ENCODE measurements at regions not wholly inside any gene's neighbourhood (a gene's known extent, or its start where the extent isn't known, plus 50 kb on each side); places are given as distances from the start of the nearest gene placed in this dataset.
"Not testable (repeated sequence)": the region's sequence is repeated elsewhere in the genome, so short reads cannot be mapped to it uniquely, and the experiment has no call there.

- no peak for DNase-seq
Measured at GRCh38 chr10:80697926-80698325, 160.2 kb downstream of the SH2D4B start.

GRCh38 chr10:80699602-80700039 lies 161.9 kb downstream of the SH2D4B start:
- peak; percentile 65 for DNase-seq

DNA sequence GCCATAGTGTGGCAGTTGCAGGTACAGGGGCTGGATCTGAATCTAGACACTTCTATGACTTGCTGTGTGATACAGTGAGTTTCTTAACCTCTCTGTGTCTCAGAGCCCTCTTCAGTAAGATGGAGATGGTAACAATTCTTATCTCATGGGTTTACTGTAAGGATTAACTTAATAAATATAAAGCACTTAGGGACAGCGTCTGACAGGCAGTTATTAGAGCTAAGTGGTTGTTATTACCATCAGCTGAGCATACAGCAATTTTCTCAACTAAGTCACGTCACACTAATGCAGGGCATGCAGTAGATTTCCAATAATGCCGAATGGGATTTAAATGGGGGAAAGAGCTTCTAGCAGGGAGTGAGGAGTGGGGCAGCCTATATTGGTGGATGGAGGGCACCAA lies 162.6 kb downstream of the SH2D4B start:
- DNase-seq, result peak; percentile 16

- DNase-seq, result no peak
Measured at GRCh38 chr10:80700760-80701444, 163.2 kb downstream of the SH2D4B start.

DNA sequence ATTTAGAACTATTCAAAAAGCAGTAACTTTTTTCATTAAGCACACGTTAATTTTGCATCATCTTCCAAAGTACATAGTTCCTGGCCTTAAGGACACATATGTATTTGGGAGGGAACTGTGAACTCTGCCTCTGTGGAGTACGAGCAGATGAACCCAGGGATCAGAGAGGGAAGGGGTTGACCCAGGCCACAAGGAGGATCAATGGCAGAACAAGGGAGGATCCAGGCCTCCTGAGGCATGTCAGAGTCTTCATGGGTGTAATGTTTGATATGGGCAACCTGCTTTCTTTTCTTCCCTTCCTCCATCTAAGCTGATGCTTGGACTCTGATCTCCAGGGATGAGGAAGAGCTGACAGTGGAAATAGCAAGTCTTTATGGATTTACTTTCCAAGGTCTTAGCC lies 164.0 kb downstream of the SH2D4B start:
- DNase-seq, result no peak

- DNase-seq, result no peak
Measured at GRCh38 chr10:80702143-80702542, 164.4 kb downstream of the SH2D4B start.

GRCh38 chr10:80705899-80706298 lies 168.2 kb downstream of the SH2D4B start:
- no peak for DNase-seq

- DNase-seq, result no peak
Measured at GRCh38 chr10:80708185-80708584, 170.5 kb downstream of the SH2D4B start.

DNA sequence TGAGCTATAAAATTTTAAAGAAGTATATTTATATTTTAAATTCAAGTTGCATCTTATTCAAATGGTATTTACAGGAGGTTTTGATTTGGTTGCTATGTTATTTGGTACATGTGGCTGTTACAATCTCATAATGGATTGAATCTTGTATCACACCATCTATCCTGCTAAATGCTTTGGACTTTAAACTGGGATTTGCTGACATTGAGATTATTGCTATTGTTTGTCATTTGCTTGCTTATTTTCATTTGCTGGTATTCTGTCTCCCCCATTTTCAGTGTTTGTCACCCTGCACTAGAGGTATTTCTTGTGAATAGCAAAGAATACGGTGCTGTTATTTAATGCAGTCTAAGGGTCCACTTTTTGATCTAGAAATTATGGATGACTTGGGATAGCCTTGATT lies 171.1 kb downstream of the SH2D4B start:
- no peak for DNase-seq

- peak; percentile 68 for DNase-seq
Measured at GRCh38 chr10:80709866-80710265, 172.2 kb downstream of the SH2D4B start.

GRCh38 chr10:80713398-80713928 lies 175.8 kb downstream of the SH2D4B start:
- DNase-seq, result no peak

- DNase-seq, result no peak
Measured at GRCh38 chr10:80714566-80714965, 176.9 kb downstream of the SH2D4B start.

DNA sequence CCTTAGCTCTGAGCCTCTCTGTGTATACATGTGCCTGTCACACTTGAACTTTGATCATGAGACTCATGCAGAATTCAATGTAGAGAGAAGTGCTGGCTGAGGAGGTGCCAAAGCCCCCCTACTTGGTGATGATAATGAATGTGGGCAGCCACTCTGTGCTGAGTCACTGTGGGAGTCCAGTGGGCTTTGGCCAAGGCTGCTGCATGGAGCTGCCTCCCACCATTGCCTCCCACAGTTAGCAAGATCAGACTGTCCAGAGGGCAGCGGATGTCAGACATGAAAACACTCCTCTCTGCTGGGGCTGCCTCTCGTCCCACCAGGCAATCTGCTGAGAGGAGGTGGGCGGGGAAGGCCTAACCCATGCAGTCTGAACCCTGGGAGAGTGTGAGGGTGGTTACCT lies 180.3 kb downstream of the SH2D4B start:
- no peak for DNase-seq

DNA sequence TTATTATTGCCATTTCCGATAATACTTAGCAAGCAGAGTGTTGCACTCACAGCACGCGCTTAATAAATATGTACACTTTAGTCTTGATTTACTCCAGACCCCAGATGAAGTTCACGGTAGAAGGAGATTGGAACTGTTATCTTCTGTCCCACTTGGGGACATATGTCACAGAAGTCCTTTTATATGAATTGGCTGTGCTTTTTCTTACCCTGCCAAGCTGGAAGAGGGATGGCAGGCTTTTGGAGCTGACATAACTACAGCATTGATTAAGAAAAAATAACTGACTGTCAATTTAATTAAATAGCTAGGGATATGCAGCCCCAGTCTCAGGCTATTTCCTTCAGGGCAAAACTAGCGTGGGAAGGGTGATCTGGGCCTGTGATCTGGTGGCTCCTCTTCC lies 182.2 kb downstream of the SH2D4B start:
- DNase-seq, result no peak

GRCh38 chr10:80720549-80720948 lies 182.8 kb downstream of the SH2D4B start:
- no peak for DNase-seq

- not testable (repeated sequence) for DNase-seq
Measured at GRCh38 chr10:80728354-80728753, 190.7 kb downstream of the SH2D4B start.

GRCh38 chr10:80729896-80730295 lies 192.2 kb downstream of the SH2D4B start:
- DNase-seq, result no peak

GRCh38 chr10:80730522-80730921 lies 192.8 kb downstream of the SH2D4B start:
- no peak for DNase-seq

GRCh38 chr10:80734589-80734988 lies 196.9 kb downstream of the SH2D4B start:
- DNase-seq, result no peak

GRCh38 chr10:80737209-80737608 lies 199.5 kb downstream of the SH2D4B start:
- DNase-seq, result no peak

- DNase-seq, result no peak
Measured at GRCh38 chr10:80739328-80739727, 201.6 kb downstream of the SH2D4B start.

DNA sequence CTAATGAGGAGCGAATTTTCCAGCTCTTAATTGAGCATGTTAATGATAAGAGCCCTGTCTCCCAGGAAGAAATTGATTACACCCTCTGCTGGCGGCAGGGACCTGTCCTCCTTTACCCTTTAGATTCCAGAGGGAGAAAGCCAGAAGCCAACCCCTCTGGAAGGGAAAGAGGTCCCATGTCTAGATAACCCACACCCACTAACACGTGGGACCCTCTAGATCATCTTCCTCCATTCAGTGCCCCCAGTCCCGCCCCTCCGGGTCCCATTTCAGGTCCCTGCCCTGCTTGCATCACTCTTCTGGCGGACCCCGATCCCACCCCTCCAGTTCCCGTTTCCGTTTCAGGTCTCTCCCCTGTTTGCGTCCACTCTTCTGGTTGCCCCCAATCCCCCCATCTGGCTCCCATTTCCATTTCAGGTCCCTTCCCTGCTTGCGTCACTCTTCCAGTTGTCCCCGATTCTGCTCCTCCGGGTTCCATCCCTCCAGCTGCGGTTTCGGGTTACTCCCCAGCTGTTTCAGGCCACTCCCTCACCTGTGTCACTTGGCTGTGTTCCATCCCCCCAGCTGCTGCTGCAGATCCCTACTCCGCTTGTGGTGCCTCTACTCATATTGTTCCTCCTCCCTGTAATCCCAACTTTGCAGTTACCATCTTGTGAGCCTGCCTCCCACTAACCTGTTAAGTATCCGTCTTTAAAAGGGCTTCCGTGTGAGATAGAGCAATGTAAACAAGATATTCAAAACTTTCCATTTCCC lies 202.4 kb downstream of the SH2D4B start:
- DNase-seq, result peak; percentile 4

GRCh38 chr10:80741278-80741677 lies 203.6 kb downstream of the SH2D4B start:
- no peak for DNase-seq

- no peak for DNase-seq
Measured at GRCh38 chr10:80750268-80750667, 212.6 kb downstream of the SH2D4B start.
